IPS DF 4.7 (cell line): ENCODE measurements at regions not wholly inside any gene's neighbourhood (a gene's known extent, or its start where the extent isn't known, plus 50 kb on each side); places are given as distances from the start of the nearest gene placed in this dataset.

ENCODE experiments used
- DNase-seq: peaks from one replicate; pipeline ENCODE4 v3.0.0-alpha.2; 2013; ENCODE audit warnings: low spot score; ENCODE audit errors: extremely low read depth

- DNase-seq: no peak
These were observed 434.7 kb upstream of the AGTR1 start for GRCh38 chr3:148262980-148263379.

DNA sequence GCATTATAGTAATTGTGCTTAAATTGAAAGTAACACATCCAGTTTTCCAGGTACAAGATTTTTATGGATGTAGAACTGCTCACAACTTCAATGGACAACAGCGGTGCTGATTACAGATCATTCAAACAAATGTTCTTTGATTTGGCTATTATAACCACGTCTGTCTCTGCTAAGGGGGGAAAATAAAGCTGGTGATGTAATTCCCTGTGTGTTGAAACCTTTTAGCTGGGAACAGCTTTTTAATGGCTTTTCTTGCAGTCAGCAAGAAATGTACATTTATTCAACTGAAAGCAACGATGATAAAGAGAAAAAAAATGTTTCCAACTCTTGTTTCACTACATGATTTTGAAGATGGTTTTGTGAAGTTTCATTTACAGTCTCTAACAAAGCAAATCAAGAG lies 431.9 kb upstream of the AGTR1 start:
- no peak for DNase-seq

- no peak for DNase-seq
These were observed 431.4 kb upstream of the AGTR1 start for GRCh38 chr3:148266341-148266740.

GRCh38 chr3:148269816-148270215 lies 427.9 kb upstream of the AGTR1 start:
- DNase-seq: no peak

GRCh38 chr3:148280623-148281242 lies 417.0 kb upstream of the AGTR1 start:
- DNase-seq: no peak

GRCh38 chr3:148289159-148289558 lies 408.5 kb upstream of the AGTR1 start:
- DNase-seq: no peak

DNA sequence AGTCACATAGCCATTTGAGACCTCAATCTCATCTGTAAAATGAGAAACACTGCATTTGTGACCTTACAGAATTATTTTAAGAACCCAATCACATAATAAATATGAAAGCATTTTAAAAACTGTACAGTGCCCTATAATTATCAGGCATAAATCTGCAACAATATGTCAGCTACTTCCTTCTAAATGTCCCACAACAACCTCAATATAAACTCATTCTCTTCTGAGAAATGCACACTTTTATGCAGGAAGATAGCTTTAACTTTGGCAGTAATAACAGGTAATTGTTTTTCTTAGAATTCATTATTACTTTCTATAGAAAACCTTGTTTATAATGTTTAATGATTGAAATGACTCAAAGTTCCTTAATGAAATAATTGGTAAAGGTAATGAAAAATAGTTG lies 400.7 kb upstream of the AGTR1 start:
- DNase-seq: no peak

DNA sequence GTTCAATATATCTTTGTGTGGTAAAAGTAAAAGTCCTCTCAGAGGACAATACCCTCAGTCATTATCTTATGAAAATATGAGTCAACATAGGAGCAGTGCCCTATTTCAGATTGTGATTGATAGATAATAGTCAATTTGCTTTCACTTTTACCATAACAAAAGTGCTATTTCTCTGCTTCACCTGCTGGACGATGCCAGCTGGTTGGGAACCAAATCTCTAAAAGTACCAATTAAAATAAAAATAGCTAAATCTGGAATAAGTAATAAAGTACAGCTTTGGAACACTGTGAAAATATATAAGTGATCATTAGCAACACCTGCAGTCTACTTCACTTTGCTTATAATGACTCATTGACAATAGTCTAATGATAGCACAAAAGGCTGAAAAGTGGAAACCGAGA lies 390.3 kb upstream of the AGTR1 start:
- no peak for DNase-seq

DNA sequence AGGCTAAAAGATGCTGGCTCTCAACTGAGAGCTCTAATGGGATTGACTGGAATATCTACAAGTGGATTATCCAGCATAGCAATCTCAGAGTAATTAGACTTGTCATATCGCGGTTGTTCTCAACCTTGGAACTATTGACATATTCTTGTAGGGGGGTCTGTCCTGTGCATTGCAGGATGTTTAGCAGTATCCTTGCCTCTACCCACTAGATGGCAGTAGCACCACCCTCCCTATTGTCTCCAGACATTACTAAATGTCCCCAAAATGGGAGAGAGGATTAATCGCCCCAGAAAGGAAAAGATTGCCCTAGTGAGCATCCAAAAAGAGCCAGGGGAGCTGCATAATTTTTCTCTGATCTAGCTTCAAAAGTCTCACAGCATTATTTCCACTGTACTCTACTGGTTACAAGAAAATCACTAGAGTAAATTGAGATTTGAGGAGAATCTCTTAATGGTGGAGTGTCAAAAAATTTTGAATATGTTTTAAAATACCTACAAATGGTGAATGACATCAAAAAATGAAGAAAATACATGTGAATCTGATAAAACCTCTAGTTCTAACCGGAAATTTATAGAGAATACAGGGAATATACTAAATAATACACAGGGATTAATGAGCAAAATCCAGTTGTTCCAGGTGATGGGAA lies 388.2 kb upstream of the AGTR1 start:
- peak; percentile 51 for DNase-seq

- no peak for DNase-seq
These were observed 381.9 kb upstream of the AGTR1 start for GRCh38 chr3:148315756-148316155.

GRCh38 chr3:148318240-148318639 lies 379.5 kb upstream of the AGTR1 start:
- DNase-seq: no peak

DNA sequence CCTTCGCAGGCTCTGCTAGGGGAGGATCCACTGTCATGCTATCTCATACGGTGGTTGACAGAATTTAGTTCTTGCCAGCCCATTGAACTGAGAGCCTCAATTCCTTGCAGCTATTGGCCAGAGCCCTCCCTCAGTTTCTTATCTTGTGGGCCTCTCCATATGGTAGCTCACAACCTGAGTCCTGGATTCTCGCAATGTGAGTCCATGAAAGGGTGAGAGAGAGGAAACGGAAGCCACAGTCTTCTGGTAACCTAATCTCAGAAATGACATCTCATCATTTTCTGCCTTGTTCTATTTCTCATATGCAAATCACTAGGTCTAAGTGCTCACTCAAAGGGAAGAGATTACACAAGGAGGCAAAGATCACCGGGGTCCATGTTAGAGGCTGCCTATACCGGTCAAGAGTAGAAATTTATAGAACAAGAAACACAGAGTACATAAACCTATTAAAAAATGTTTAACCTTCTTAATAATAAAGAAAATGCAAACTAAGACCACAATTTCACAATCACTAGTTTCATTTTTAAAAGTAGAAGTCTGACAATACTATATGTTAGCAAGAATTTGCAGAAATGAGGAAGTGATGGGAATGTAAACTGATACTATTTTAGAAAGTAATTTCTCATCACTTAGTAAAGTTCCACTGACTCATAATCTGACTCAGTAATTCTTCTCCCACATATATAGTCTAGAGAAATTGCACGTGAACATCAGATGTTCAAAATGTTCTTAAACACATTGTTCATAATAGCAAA lies 378.4 kb upstream of the AGTR1 start:
- DNase-seq: no peak

GRCh38 chr3:148319960-148320359 lies 377.7 kb upstream of the AGTR1 start:
- DNase-seq: no peak

DNA sequence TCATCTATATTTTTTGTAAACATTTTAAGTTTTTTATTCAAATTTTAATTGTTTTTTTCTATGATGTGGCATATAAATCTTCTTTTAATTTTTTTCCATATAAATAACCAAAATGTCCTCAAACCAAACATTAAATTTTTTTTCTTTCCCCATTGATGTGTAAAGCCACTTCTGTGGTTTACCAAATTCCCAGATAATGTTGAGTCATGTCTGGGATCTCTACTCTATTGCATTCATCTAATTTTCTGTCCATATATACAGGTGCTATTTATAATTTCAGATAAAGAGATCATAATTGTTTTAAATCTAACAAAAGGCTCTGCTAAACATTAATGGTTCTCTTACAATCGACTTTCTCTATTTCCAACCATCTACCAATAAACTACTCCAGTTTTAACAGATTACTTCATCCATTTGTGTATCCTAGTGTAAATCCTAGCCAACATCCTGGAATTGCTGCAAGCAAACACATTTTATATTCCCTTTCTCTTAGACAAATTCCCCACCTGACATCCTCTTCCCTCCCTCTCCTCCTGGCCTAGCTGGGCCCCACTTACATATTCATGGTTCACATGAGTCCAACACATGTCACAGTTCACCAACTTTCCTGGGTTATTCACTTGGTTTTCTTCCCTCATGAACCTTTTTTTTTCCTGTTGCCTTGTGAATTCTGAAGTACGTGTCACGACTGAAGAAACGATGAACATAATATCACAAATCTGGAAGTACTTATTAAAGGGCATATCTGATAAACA lies 368.0 kb upstream of the AGTR1 start:
- no peak for DNase-seq

- no peak for DNase-seq
These were observed 367.2 kb upstream of the AGTR1 start for GRCh38 chr3:148330542-148330941.

DNA sequence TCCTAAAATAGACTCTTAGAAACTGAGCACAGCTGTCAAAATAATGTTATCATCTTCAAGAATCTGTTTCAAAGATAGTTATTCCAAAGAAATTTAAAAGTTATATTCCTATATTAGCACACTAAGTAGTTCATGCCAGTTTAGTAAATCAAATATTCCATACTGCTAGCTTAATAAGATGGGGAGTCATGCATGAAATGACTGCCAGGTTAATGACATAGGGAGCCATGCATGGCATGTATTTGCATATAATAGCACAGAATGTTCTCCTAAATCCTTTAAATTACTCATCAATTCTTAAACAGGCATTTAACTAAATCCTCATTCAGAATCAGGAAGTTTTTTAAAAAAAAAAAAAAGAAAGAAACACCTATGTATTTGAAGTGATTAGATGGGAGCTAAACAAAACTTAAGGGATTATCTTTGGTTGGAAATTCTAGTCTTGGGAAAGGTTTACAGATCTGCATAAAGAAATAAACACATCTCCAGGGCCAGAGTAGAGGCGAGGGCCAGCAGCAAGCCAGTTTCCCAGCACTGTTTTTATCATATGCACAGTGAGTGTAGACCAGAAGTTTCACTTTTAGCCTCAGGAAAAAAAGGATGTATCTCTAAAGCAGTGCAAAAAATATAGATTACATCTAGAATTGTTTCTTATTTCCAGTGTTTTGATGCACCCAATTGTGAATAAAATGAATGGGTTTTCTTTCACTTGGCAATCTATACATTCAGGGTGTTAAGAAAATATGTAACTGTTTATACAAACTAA lies 366.4 kb upstream of the AGTR1 start:
- DNase-seq: no peak

DNA sequence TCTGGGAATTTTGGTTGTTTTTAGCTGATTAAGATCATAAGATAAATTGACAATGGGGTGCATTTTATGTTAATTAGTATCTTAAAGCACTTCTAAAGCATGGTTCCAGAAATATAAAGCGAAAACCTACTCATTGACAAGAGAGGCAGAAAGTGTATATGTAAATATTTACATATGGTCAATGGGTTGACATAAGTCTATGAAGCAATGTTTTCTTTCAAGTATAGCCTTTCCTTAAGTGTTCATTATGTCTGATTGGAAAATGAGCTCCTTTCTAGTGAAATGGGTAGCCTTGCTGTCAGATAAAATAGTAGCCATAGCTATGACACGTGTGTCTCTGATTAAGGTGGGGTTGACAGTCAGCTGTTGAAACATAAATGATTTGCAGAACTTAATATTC lies 365.2 kb upstream of the AGTR1 start:
- no peak for DNase-seq

DNA sequence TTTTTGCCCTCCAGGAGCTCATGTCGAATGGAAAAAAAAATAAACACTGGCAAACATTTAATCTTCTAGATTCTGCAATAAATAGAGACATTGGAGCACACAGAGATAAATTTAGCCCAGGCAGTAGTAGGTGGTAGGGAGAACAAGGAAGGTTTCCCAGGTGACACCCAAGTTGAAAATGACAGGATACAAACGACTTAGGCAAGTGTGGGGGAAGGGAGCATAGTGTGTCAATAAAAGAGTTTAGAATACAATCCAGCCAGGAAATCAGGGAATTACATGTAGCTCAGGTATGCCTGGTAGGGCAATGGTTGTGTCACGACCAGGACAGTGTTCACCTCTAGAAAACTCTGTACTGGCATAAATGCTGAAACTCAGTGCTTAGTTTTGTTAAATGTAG lies 364.6 kb upstream of the AGTR1 start:
- DNase-seq: no peak

DNA sequence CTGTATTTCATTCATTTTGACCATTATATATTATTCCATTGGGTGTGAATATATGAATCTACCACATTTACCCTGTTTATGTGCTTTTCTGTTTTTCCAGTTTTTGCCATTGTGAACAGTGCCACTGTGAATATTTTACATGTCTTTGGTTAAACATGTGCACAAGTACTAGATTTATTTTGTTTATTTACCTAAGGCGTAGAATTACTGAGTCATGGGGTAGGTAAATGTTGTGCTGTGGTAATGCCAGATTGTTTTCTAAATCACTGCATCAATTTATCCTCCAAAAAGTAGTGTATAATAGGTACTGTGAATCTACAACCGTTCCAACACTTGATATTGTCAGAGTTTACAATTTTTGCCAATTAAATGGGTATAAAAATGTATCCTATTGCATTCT lies 362.1 kb upstream of the AGTR1 start:
- DNase-seq: no peak

- DNase-seq: no peak
These were observed 354.3 kb upstream of the AGTR1 start for GRCh38 chr3:148343416-148343815.

GRCh38 chr3:148344521-148344920 lies 353.2 kb upstream of the AGTR1 start:
- DNase-seq: no peak
